IMR-90 (cell line): ENCODE measurements at regions not wholly inside any gene's neighbourhood (a gene's known extent, or its start where the extent isn't known, plus 50 kb on each side); places are given as distances from the start of the nearest gene placed in this dataset.

Experiments used
- ATAC-seq: fragments of 200-7000 bp; cut with Tn5 transposase; 2 replicates; pipeline ENCODE4 v1.9.1; 2020; ENCODE audit warnings: low read depth, mild to moderate bottlenecking, moderate library complexity
- BruUV-seq: library from RNA; stranded (reverse); fragments of 400-500 nt; replicated peaks from 2 replicates; lab custom pipeline; 2021; lab: Mats Ljungman, UMichigan
- CTCF ChIA-PET: fragments of 300-600 bp; formaldehyde crosslinking; extraction: SDS; loops from one replicate; lab custom pipeline; 2021; ENCODE audit warnings: antibody characterized with exemption; lab: Yijun Ruan, JAX
- POLR2A ChIA-PET: fragments of 300-600 bp; sonication (Branson Sonifier 250); formaldehyde crosslinking; loops from one replicate; lab custom pipeline; 2022; ENCODE audit warnings: antibody characterized with exemption; ENCODE audit not compliant: unreplicated experiment; lab: Charles Lee
- DNase-seq: peaks from one replicate; pipeline ENCODE4 v3.0.0; 2013
- H2AFZ ChIP-seq: replicated peaks from 2 replicates; pipeline ENCODE3; 2013; ENCODE audit warnings: low read length, mild to moderate bottlenecking; ENCODE audit not compliant: poor library complexity
- H2AK5ac ChIP-seq: 2 replicates; pipeline ENCODE4 v1.6.1; 2013; ENCODE audit warnings: low read depth, low read length, inconsistent platforms
- H2AK9ac ChIP-seq: replicated peaks from 2 replicates; pipeline ENCODE3; 2013; ENCODE audit warnings: mild to moderate bottlenecking, low read depth, low read length, moderate library complexity; ENCODE audit not compliant: poor library complexity
- H2BK120ac ChIP-seq: 2 replicates; pipeline ENCODE4 v1.6.1; 2013; ENCODE audit warnings: low read depth, low read length, inconsistent platforms
- H2BK15ac ChIP-seq: 3 replicates; pipeline ENCODE4 v1.6.1; 2013; ENCODE audit warnings: low read depth, low read length, inconsistent platforms
- H2BK20ac ChIP-seq: 2 replicates; pipeline ENCODE4 v1.6.1; 2013; ENCODE audit warnings: low read depth, mild to moderate bottlenecking, inconsistent platforms, low read length, moderate library complexity
- H2BK5ac ChIP-seq: 2 replicates; pipeline ENCODE4 v1.6.1; 2013; ENCODE audit warnings: mild to moderate bottlenecking, low read depth, low read length, inconsistent platforms; ENCODE audit not compliant: poor library complexity, severe bottlenecking
- H3K14ac ChIP-seq: replicated peaks from 2 replicates; pipeline ENCODE4 v1.6.1; 2013; ENCODE audit warnings: low read depth, low read length, inconsistent platforms
- H3K18ac ChIP-seq: 2 replicates; pipeline ENCODE4 v1.6.1; 2013; ENCODE audit warnings: low read depth, low read length, control low read depth
- H3K23ac ChIP-seq: 2 replicates; pipeline ENCODE4 v1.6.1; 2013; ENCODE audit warnings: low read depth, low read length, inconsistent platforms
- H3K27ac ChIP-seq: 2 replicates; pipeline ENCODE4 v1.5.1; 2013; ENCODE audit warnings: mild to moderate bottlenecking, control low read depth, low read length; ENCODE audit not compliant: insufficient read depth
- H3K27me3 ChIP-seq: 2 replicates; pipeline ENCODE4 v1.6.1; 2013; ENCODE audit warnings: low read length; ENCODE audit not compliant: control insufficient read depth, insufficient read depth
- H3K36me3 ChIP-seq: 2 replicates; pipeline ENCODE4 v1.6.1; 2013; ENCODE audit warnings: low read length, mixed read lengths; ENCODE audit not compliant: control insufficient read depth, insufficient read depth
- H3K4ac ChIP-seq: 2 replicates; pipeline ENCODE4 v1.6.1; 2013; ENCODE audit warnings: low read depth, low read length, inconsistent platforms
- H3K4me1 ChIP-seq: 2 replicates; pipeline ENCODE4 v1.6.1; 2013; ENCODE audit warnings: low read length, mixed read lengths; ENCODE audit not compliant: control insufficient read depth, insufficient read depth
- H3K4me2 ChIP-seq: 2 replicates; pipeline ENCODE4 v1.6.1; 2013; ENCODE audit warnings: low read depth, mild to moderate bottlenecking, control low read depth, low read length, moderate library complexity
- H3K4me3 ChIP-seq: 2 replicates; pipeline ENCODE4 v1.5.1; 2013; ENCODE audit warnings: low read depth, mild to moderate bottlenecking, control low read depth, low read length, moderate library complexity; ENCODE audit not compliant: insufficient read depth
- H3K56ac ChIP-seq: 2 replicates; pipeline ENCODE4 v1.6.1; 2013; ENCODE audit warnings: low read length, inconsistent platforms; ENCODE audit not compliant: insufficient read depth; ENCODE audit errors: extremely low read depth
- H3K79me1 ChIP-seq, 2 experiments: 2 replicates each; pipeline ENCODE4 v1.6.1; 2013; ENCODE audit warnings: low read length in 2 of 2, inconsistent platforms in 1 of 2, low read depth in 1 of 2
- H3K9ac ChIP-seq: 2 replicates; pipeline ENCODE4 v1.6.1; 2013; ENCODE audit warnings: low read depth, low read length, control low read depth
- H3K9me1 ChIP-seq: 2 replicates; pipeline ENCODE4 v1.6.1; 2013; ENCODE audit warnings: low read length, inconsistent platforms; ENCODE audit not compliant: insufficient read depth
- H3K9me3 ChIP-seq: 2 replicates; pipeline ENCODE4 v1.6.1; 2013; ENCODE audit warnings: low read length; ENCODE audit not compliant: control insufficient read depth, insufficient read depth
- H4K20me1 ChIP-seq: 2 replicates; pipeline ENCODE4 v1.6.1; 2013; ENCODE audit warnings: low read length, inconsistent platforms; ENCODE audit not compliant: insufficient read depth
- H4K5ac ChIP-seq: 2 replicates; pipeline ENCODE4 v1.6.1; 2013; ENCODE audit warnings: mild to moderate bottlenecking, low read depth, low read length, control low read depth
- H4K8ac ChIP-seq, 2 experiments: 2 replicates each; pipeline ENCODE4 v1.6.1; 2013; ENCODE audit warnings: low read depth in 2 of 2, low read length in 2 of 2, control low read depth in 1 of 2, inconsistent platforms in 1 of 2
- H4K91ac ChIP-seq: 2 replicates; pipeline ENCODE4 v1.6.1; 2013; ENCODE audit warnings: low read depth, low read length, inconsistent platforms; ENCODE audit not compliant: insufficient read depth
- NFE2L2 ChIP-seq: fragments of 150-350 bp; IDR thresholded peaks from 2 replicates; pipeline ENCODE4 v1.6.1; 2016; ENCODE audit warnings: low read depth, mild to moderate bottlenecking, low read length
- POLR2A ChIP-seq: IDR thresholded peaks from 2 replicates; pipeline ENCODE4 v1.6.1; 2012; ENCODE audit warnings: mild to moderate bottlenecking, low read depth, low read length
- dilution Hi-C: fragments of 300-500 bp; cut with HindIII; formaldehyde crosslinking; loops from one replicate; pipeline ENCODE4 v1.14.3; 2018; ENCODE audit warnings: low sequenced_read_pairs; ENCODE audit not compliant: unreplicated experiment
- in situ Hi-C: fragments of 300-500 bp; cut with MboI; formaldehyde crosslinking; loops from 3 replicates; pipeline ENCODE4 v1.14.3; 2019; ENCODE audit warnings: low sequenced_read_pairs, inconsistent platforms, mixed read lengths
- intact Hi-C: fragments of 100-400 bp; cut with micrococcal nuclease; formaldehyde crosslinking; loops from 2 replicates; pipeline ENCODE4 v1.10.0; 2022
- TF ChIP-seq, protein P1 (sequence below): fragments of 150-350 bp; IDR thresholded peaks from 2 replicates; pipeline ENCODE4 v1.6.1; 2017; ENCODE audit warnings: mild to moderate bottlenecking, antibody characterized with exemption, low read length, low read depth

DNA sequence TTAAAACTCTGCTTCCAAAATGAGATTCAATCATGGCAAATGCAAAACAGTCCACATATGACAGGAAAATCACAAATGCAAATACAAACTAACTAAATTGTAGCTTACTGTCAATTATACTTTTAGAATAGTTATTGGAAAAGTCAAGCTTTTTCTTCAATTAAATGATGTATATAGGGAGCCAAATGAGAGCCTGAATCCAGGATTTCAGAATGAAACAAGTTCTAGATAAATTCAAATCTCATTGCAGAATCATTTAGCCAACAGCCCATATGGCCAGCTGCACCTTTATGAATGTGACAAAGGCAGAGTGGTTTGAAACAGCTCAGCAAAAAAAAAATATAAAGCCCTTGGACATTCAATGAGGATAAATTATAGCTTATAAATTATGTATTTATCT is 82.2 kb upstream of the SCIN start:
- Histone ChIP-seq H3K4ac (no peak overlapping the region), H4K5ac (no peak overlapping the region), H2BK120ac (no peak overlapping the region), H2AK9ac (no peak overlapping the region), H2AFZ (no peak overlapping the region), H3K23ac (no peak overlapping the region), H3K9me1 (no peaks in the 10 kb centered on the region), H4K20me1 (no peaks in the 10 kb centered on the region), H2BK15ac (no peak overlapping the region), H2AK5ac (no peak overlapping the region), H3K4me2 (no peak overlapping the region), H3K79me1 (no peaks in the 10 kb centered on the region), H3K4me1 (no peaks in the 10 kb centered on the region), H3K9ac (no peak overlapping the region), H3K36me3 (no peaks in the 10 kb centered on the region), H2BK20ac (no peak overlapping the region), H3K14ac (no peak overlapping the region), H4K91ac (no peak overlapping the region), H3K4me3 (no peak overlapping the region), H3K9me3 (no peaks in the 10 kb centered on the region), H3K27me3 (no peaks in the 10 kb centered on the region), H3K27ac (no peak overlapping the region), H2BK5ac (no peak overlapping the region), H3K18ac (no peak overlapping the region), H3K56ac (no peak overlapping the region), H4K8ac (no peak overlapping the region)
- dilution Hi-C loops (no loop called here), in situ Hi-C loops (loop anchor here (25.0 kb wide), 4 partner anchors 101 to 1051 kb away; partner anchors contain the start of gene THSD7A), intact Hi-C loops (no loop called here)
- DNase-seq, result no peak
- POLR2A ChIA-PET, result interaction anchor here (0.5 kb wide), 1 partner anchor 277 kb away, joined by 3 read pairs; the partner anchor contains the start of gene TMEM106B
- TF ChIP-seq, protein P1, sequence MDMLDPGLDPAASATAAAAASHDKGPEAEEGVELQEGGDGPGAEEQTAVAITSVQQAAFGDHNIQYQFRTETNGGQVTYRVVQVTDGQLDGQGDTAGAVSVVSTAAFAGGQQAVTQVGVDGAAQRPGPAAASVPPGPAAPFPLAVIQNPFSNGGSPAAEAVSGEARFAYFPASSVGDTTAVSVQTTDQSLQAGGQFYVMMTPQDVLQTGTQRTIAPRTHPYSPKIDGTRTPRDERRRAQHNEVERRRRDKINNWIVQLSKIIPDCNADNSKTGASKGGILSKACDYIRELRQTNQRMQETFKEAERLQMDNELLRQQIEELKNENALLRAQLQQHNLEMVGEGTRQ, result no peak
- TF ChIP-seq POLR2A (no peak), NFE2L2 (no peak)
- no peak for ATAC-seq
- no TSS peak for BruUV-seq
- CTCF ChIA-PET, result interaction anchor here (0.6 to 1.7 kb wide), 3 partner anchors 30 to 737 kb away, joined by 3 to 11 read pairs (median 4); no protein-coding TSS in a partner anchor
